ENCODE measurements at regions not wholly inside any gene's neighbourhood (a gene's known extent, or its start where the extent isn't known, plus 50 kb on each side); places are given as distances from the start of the nearest gene placed in this dataset.

- ChIA-PET CTCF (interaction anchor here (0.6 to 1.0 kb wide), 3 partner anchors 194 to 654 kb away, joined by 3 to 6 read pairs (median 5); partner anchors contain the start of gene SLC16A7), POLR2A (no interaction called here)
- no peak overlapping the region for H3K27ac ChIP-seq (ENCODE audit: extremely low read depth, low read depth, low read length)
- H3K36me3 ChIP-seq (ENCODE audit: control insufficient read depth in 2 of 2, insufficient read depth in 1 of 2, low read length in 2 of 2): no peaks in the 10 kb centered on the region
- H3K4me3 ChIP-seq (ENCODE audit: low read depth, low read length): no peak overlapping the region
- H3K4me1 ChIP-seq (ENCODE audit: control insufficient read depth, insufficient read depth, low read length): no peaks in the 10 kb centered on the region
- H3K9me3 ChIP-seq (ENCODE audit: control insufficient read depth, insufficient read depth, low read depth, low read length): no peaks in the 10 kb centered on the region
- TF ChIP-seq WT1 (tag by site-specific recombination; IDR thresholded peaks at IDR 0.05): no peak
- TF ChIP-seq ZBTB49 (tag by site-specific recombination; IDR thresholded peaks at IDR 0.05; ENCODE audit: low read depth): no peak
These were observed 194.0 kb upstream of the SLC16A7 start for GRCh38 chr12:59401862-59402261.

GRCh38 chr12:59398164-59398563 is 197.7 kb upstream of the SLC16A7 start:
- ChIA-PET POLR2A (no interaction called here), CTCF (no interaction called here)
- Histone ChIP-seq H3K4me1 (ENCODE audit: control insufficient read depth, insufficient read depth, low read length) (no peaks in the 10 kb centered on the region), H3K9me3 (ENCODE audit: control insufficient read depth, insufficient read depth, low read depth, low read length) (no peaks in the 10 kb centered on the region), H3K4me3 (ENCODE audit: low read depth, low read length) (no peak overlapping the region), H3K36me3 (ENCODE audit: control insufficient read depth in 2 of 2, insufficient read depth in 1 of 2, low read length in 2 of 2) (no peaks in the 10 kb centered on the region), H3K27ac (ENCODE audit: extremely low read depth, low read depth, low read length) (no peak overlapping the region)
- TF ChIP-seq ZNF391 (tag by site-specific recombination; IDR thresholded peaks at IDR 0.05; ENCODE audit: borderline replicate concordance, low read depth) (no peak), ZNF596 (tag by site-specific recombination; IDR thresholded peaks at IDR 0.05) (no peak), ZBTB20 (tag by site-specific recombination; IDR thresholded peaks at IDR 0.05) (no peak), ZNF362 (tag by site-specific recombination; IDR thresholded peaks at IDR 0.05) (no peak), ZNF660 (tag by site-specific recombination; IDR thresholded peaks at IDR 0.05) (no peak), ZBTB11 (tag by site-specific recombination; conservative IDR thresholded peaks at IDR 0.05; ENCODE audit: low read depth) (no peak), KLF8 (tag by site-specific recombination; IDR thresholded peaks at IDR 0.05) (no peak), IKZF3 (tag by site-specific recombination; IDR thresholded peaks at IDR 0.05) (no peak), ZNF398 (tag by site-specific recombination; IDR thresholded peaks at IDR 0.05) (no peak), MZF1 (tag by site-specific recombination; IDR thresholded peaks at IDR 0.05; ENCODE audit: borderline replicate concordance) (no peak), ZNF280C (tag by site-specific recombination; IDR thresholded peaks at IDR 0.05) (no peak), ZNF704 (tag by site-specific recombination; IDR thresholded peaks at IDR 0.05) (no peak), SP7 (tag by site-specific recombination; IDR thresholded peaks at IDR 0.05) (no peak), ZNF18 (tag by site-specific recombination; IDR thresholded peaks at IDR 0.05) (no peak), PRDM4 (tag by site-specific recombination; IDR thresholded peaks at IDR 0.05) (no peak)
